HG03175 (cell line): ENCODE measurements at regions not wholly inside any gene's neighbourhood (a gene's known extent, or its start where the extent isn't known, plus 50 kb on each side); places are given as distances from the start of the nearest gene placed in this dataset.

Experiments used
- ATAC-seq: cut with Tn5 transposase; IDR thresholded peaks from one replicate; pipeline ENCODE4 v1.9.1; 2021; ENCODE audit warnings: mild to moderate bottlenecking, moderate library complexity; ENCODE audit not compliant: unreplicated experiment

DNA sequence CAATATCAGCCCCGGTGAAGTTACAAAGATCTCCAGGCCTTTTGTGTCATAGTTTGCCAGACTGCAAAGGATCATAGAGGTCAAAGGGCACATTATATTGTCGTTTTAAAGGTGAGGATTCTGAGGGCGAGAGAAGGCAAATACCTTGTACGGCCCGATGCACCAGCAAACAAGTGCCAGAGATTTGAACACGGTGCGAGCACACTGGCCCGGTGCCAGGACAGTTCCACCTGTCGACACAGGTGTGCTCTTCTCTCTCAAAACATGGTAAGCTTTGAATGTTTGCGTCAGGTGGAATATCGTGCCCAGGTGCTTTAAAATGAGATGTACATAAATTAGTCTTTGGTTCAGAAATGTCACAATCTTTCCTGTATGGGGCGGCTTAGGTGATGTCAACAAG, 776.1 kb upstream of the ID2 start:
- ATAC-seq: no peak

DNA sequence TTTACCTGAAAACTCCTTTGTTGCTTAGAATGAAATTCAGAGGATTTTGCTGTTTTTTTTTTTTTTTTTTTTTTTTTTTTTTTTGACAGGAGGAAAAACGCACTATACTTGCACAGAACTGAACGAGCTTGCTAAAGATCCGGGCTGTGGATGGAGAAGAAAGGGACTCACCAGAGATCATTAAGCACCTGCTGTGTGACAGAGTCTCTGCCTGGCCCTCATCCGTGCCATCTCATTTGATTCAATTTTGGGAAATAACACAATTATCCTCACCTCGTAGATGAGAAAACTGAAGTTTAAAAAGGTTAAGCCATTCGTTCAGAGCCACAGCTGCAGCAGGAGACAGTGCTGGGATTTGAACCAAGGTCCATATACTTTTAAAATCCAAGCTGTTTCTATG, 775.4 kb upstream of the ID2 start:
- ATAC-seq: no peak

DNA sequence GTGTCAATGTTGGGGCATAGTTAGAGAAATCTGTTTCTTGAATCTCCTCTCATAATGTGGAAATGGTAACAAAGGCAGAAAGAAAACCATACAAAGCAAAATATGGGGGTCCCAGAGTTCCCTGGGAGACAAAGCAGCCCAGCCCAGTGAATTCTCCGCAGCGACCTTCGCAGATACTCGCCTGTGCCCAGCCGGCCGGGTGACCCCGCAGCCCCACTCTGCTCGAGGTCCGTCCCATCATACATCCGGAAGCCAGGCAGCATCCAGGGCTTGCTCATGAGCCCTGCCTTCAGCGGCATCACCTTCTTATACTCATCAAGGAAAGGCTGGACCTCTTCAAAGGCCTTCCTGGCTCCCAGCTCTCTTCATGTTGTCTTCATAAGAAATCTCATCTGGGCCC, 774.8 kb upstream of the ID2 start:
- ATAC-seq: no peak

DNA sequence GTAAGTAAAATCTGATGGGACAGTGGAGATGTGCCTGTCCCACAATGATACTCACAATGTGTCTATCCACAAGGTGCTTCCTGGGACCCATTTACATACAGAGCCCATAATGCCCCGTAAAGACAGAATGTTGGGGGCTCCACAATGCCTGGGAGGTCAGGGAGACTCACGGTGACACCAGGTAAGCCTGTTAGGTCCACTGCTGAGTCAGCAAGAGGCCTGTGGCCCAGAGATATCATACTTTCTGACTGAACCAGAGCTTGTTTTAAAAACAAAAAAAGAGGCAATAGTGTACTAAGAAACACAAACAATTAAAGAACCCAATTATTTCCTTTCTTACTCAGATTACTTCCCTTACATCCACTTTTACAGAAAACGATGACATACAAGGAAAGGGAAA, 771.1 kb upstream of the ID2 start:
- no peak for ATAC-seq

DNA sequence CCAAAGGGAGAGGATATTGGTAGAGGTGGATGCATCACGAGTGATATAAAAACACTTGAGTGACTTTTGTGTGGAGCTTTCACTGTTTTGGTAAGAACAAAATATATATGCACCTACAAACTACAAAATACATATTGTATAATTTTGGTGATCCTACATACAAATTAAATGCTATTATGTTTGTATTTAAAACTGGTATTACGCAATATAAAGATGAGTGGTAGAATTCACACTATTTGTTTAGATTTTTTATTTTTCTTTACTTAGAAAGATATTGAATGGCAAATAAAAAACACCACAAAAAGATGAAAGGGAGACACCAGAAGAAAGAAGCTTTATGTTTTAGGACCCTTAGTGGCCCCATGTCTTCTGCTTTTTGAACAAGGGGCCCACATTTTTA, 770.7 kb upstream of the ID2 start:
- no peak for ATAC-seq

DNA sequence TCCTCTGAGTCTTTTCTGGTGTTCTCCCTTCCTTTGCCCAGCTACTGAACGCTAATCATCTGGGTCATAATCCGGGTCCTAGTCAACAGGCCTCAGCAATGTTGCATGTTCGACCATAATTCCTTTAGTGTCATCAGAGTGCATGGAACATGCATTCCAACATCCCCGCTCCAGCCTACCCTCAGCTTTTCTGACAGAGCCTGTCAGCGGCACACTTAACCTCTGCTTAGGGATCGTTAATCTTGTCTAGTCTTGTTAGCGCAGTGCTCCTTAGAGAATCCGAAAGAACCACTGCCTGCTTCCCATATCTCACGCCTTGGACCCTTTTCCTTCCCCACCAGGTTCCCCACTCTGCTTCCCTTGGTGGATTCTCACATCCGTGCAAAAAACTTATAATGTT, 767.9 kb upstream of the ID2 start:
- ATAC-seq: no peak

DNA sequence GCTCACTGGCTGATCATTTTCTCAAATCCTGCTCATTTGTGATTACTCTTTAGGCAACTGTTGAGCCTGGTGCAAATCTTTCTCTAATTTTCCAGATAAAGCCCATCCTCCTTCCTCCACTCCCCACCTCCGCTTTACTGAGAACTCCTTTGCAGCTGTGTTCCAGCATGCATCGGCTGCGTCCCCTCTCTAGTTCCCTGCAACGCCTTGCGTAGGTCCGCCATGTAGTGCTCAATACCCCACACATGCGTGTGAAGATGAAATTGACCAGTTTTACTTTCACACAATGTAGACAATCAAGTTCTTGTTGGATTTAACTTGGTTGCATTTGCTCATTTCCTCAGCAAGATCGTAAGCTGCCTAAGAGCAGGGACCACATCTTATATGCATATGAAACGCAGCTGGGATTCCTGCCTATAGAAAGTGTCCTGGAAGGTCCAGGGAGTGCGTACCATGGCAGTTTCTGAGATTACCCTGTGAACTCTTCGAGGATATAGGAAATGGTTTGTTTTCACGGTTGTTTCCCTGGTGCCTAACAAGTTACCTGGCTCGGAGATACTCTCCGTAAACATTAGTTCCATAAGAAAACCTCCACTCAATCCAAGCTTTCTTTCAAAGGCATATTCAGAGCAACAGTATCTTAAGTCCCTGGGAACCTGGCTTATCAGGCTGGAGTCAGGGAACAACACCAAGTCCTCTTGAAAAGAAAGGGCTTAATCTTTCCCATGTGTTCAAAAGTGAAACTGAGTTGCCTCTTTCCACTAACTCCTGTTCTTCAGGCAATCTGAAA, 766.4 kb upstream of the ID2 start:
- no peak for ATAC-seq

DNA sequence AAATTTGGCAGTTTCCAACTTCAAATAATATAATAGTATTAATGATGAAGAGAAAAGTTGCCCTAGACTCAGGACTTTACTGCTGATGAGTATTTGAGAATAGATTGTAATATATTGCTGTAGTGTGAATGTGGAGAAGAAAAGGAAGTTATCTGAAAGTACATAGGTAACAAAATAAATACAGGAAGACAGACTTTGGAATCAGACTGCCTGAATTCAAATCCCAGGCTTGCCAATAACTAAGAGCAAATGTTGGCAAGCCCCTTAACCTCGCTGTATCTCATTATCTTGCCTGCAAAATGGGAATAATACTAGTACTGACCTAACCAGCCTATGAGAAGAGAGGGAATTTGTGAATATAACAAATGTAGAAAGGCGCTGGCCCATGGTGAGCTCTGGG, 765.2 kb upstream of the ID2 start:
- ATAC-seq: no peak

DNA sequence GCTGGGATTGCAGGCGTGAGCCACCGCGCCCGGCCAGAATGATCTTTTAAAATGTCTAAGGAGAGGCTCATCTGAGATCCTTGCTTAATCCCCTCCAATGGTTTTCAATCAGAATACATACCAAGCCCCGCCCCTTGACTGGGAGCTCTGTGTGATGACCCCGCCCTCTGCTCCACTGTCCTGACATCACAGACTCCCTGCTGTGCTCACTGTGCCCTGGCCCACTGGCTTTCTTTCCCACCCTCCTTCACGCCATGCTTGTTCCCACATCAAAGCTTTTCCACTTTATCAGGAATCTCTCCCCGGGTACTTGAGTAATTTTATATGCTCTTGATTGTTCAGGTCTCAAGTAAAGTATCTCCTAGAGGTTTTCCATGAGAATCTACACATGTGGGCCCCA, 762.3 kb upstream of the ID2 start:
- no peak for ATAC-seq

DNA sequence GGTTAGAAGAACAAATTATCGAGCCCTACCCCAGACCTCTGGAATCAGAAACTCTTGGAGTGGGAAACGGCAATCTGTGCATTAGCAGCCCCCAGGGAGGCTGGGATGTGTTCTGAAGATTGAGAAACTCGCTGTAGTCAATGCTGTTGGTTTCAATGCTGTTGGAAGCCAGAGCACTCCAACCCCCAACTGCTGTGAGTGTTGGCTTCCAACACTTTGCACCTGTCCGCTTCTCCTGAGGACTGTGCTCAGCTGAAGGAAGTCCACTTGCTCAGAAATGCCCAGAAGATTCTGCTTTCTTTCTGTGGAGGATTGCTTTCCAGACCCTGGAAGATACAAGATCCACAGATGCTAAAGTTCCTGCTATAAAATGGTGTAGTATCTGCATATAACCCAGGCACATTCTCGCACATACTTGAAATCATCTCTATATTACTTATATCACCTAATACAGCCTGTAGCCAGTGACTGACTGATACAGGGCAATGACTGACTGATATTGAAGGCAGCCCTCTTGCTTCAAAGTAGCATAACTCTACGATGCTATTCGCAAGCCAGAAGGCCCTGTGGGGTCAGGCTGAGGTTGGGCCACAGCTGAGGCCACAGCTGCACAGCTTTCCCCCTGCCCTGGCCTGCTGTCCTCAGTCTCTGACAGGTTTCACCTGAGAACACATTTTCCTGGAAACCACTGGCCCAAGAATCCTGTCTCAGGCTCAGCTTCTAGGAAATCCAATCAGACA, 757.7 kb upstream of the ID2 start:
- ATAC-seq: no peak

DNA sequence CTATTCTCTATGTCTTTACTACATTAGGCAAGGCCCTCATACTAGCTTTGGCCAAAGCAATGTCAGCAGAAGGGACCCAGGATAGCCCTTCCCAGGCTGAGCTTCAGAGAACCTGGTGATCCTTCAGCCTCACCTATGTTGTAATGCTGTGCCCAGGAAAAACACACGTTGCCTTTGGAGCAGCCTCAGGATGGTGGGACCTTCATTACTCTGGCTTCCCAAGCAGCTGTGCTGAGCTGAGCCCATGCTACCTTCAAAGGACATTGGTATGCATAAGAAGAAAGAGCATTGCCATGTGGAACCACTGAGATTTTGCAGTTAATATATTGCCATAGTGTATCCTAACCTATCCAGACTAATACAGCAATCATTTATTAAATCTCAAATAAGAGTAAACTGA, 756.4 kb upstream of the ID2 start:
- ATAC-seq: no peak

DNA sequence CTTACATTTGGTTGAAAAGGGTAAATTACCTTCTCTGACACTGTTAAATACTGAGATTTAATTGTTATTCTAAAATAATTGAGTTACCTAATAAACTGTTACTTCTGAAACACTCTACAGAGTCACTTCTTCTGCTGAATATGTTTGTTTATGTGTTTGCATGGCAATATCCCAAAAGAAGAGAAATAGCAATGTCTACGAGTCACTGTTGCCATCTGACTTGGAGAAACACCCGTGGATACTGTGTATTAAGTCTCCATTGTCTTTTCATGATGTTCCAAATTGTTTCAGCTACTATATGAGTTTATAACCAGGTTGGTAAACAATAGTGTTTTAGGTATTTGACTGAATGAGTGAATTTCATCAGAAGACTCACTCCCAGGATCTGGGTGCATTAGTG, 754.2 kb upstream of the ID2 start:
- ATAC-seq: no peak

DNA sequence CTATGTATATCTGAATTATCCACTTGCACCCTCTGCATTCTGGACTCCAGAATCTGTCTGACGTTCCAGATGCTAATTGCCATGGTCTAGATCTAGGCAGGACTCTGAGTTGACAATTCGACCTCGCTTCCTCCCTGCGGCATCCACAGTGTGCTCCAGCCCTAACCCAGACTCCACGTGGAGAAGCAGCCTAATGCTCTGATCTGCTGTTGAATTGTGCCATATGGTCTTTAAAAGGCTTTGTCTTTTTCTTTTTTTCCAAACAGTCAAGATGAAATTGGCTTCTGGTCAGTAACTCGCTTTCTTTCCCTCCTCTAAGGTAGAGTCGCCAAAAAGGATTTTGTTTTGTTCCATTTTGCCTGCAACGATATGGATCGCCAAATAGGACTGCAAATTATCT, 752.6 kb upstream of the ID2 start:
- no peak for ATAC-seq

DNA sequence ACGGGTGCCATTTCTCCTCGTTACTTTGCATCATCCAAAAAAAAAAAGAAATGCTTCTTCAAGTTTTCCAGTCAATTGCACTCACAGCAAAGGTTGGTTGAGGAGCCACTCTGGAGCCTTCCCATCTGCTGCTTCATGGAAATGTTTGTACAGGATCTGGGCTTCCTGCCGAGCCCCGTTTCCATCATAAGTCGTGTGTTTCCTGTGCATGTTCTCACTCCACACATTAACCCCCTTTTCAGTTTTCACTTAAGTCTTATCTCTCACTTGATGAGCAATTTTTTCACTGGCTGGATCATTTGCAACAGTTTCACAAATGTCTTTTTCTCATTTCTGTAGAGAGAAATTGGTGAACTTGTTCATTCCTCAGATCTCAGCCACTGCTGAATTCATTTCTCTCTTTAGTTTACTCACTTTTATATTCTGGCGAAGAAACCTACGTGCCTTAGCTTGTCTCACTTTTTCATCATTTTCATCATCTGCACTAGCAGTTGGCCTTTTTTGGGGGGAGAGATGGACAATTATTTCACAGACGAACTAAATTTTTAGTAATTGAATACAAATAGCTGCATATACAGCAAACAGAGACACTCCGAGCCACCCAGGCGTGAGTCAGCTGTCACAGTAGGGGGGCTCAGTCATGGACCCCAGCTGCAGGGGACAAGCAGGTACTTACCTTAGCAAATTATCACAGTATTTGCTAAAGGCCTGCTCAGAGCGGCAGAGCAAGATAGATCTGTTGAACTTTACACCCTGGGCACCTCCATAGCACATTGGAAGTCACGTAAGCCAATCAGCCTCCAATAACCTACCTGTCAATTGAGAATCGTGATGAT, 750.8 kb upstream of the ID2 start:
- no peak for ATAC-seq

DNA sequence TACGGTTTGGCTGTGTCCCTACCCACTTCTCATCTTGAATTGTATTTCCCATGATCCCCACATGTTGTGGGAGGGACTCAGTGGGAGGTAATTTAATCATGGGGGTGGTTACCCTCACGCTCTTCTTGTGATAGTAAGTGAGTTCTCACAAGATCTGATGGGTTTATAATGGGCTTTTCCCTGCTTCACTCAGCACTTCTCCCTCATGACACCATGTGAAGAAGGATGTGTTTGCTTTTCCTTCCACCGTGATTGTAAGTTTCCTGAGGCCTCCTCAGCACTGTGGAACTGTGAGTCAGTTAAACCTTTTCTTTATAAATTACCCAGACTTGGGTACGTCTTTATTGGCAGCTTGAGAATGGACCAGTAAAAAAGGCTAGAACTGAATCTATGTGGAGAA, 750.0 kb upstream of the ID2 start:
- no peak for ATAC-seq

DNA sequence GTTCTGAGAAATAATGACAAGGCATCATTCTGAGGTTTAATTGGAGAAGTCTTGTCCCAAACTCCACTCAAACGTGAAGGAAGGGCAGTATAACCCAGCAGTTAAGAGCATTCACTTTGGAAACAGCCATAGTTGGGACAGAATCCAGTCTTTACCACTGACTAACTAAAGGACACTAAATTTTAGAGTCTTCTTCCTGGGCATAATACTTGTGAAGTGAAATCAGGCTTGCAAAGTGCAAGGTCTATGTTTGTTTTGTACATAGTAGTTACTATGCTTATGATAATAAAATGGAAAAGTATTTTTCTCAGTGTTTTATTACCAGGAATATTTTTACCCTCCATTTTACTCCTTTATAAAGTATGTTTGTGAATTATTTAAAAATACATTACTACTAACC, 748.2 kb upstream of the ID2 start:
- ATAC-seq: no peak

DNA sequence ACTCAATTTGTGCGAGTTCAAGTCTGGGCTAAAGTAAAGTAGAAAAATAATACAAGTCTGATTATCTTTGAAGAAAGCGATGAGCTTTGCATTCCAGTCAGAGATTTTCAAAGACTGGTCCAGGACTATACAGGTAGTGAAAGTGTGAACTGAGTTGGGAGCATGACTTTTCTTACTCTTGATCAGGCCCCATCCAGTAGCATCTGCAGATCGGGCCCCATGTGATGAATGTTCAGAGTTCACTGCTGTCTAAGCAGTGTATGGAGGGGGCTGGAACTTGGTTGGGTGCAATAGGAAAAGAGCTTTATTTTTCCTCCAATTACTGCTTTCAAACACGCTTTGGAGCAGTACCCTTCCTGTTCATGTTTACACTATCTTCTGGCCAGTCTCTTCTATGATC, 747.4 kb upstream of the ID2 start:
- ATAC-seq: no peak

DNA sequence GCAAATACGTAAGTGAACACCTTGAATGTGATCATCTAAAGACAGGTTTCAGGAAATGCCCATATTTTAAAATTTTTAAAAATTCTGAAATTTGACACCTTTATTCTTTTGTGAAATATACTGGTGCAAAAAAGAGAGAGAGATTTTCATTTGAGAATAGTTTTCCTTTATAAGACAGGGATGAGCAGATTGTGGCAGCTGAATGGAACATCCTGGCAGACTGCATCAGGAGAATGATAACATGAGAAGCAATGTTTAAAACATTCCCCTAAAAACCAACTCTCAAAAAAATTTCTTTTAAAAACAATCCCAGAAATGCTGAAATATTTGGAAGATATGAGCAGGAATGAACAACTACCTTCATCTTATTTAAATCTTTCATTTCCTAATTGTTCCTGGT, 744.8 kb upstream of the ID2 start:
- no peak for ATAC-seq

DNA sequence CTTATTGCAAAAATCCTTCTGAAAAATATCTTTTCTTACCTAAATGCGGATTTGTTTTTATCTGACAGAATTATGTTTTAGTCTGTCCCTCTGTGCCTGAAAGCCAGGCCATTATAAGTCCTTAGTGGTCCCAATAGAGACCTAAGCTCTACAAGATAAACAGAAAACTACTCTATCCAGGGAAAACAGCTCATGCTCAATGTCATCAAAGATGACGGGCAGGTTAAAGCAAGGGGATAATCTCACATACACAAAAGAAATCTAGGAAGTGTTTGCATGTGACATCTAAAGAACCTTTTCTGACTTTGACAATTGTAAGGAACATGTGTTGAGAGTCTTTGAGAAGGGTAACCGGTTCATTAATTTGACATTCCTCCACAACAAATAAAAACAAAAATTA, 741.1 kb upstream of the ID2 start:
- no peak for ATAC-seq

DNA sequence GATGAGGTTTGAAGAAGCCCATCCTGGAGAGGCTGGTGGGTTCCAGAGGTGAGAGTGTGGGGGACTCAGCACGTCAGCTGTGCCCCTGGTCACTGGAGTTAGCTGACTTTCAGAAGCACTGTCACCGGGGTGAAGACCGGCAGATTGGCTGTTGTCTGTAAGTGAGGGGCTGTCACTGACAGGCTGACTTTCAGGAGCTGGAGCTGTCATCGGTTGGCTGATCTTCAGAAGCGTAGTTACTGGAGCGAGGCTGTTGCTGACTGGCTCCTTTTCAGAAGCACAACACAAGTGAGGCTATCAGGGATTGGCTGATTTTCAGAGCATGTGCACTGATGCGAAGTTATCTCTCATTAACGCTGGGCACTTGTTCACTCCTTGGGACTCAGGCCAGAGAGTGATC, 738.4 kb upstream of the ID2 start:
- ATAC-seq: no peak

DNA sequence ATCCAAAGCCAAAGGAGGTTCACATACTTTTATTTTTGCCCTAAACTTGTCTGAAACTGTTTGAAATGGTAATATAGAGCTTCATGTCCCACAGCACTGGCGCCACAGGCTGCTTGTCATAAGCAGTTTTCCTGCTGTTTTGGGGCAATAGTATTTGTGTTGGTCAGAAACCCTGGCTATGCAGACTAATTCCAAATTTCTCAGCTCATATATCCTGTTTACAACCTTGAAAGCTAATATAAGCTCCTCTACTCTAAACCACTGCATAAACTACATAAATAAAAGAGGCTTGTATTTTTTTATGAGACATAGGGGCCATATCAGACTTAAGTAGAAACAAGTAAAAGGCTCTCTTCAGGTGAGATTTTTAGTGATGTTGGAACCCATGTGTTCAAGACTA, 736.8 kb upstream of the ID2 start:
- ATAC-seq: no peak
